HepG2 (cell line): ENCODE measurements at regions not wholly inside any gene's neighbourhood (a gene's known extent, or its start where the extent isn't known, plus 50 kb on each side); places are given as distances from the start of the nearest gene placed in this dataset.

Source experiments
- CEBPB ChIP-seq: IDR thresholded peaks from 2 replicates; pipeline ENCODE4 v1.6.1; 2011; ENCODE audit warnings: low read depth, low read length, improper control_type of control experiment, borderline replicate concordance
- ELF1 ChIP-seq: sonication (generic); formaldehyde crosslinking; IDR thresholded peaks from 2 replicates; pipeline ENCODE4 v1.4.0; 2020; ENCODE audit warnings: missing genetic modification reagents
- HMGXB4 ChIP-seq, 2 experiments: sonication (generic) in 1 of 2; formaldehyde crosslinking in 1 of 2; IDR thresholded peaks; 2 replicates each; pipeline versions ENCODE4 v1.4.0 to v1.6.1; 2018 to 2020; ENCODE audit warnings: missing genetic modification reagents in 2 of 2, borderline replicate concordance in 1 of 2, low read depth in 1 of 2, mild to moderate bottlenecking in 1 of 2, missing biosample characterization in 1 of 2
- JUN ChIP-seq: sonication (generic); formaldehyde crosslinking; IDR thresholded peaks from 2 replicates; pipeline ENCODE4 v1.4.0; 2020; ENCODE audit warnings: mild to moderate bottlenecking, missing genetic modification reagents
- SKIL ChIP-seq: sonication (generic); formaldehyde crosslinking; IDR thresholded peaks from 2 replicates; pipeline ENCODE4 v1.8.0; 2022; ENCODE audit warnings: missing genetic modification reagents, mild to moderate bottlenecking, moderate library complexity, borderline replicate concordance
- ZBTB14 ChIP-seq: sonication (generic); formaldehyde crosslinking; IDR thresholded peaks from 2 replicates; pipeline ENCODE4 v1.4.0; 2020; ENCODE audit warnings: missing genetic modification reagents
- ZFX ChIP-seq: sonication (generic); formaldehyde crosslinking; IDR thresholded peaks from 2 replicates; pipeline ENCODE4 v1.4.0; 2020; ENCODE audit warnings: mild to moderate bottlenecking, low read depth, missing genetic modification reagents, moderate library complexity
- ZNF564 ChIP-seq: sonication (generic); formaldehyde crosslinking; IDR thresholded peaks from 2 replicates; pipeline ENCODE4 v1.8.1; 2023; ENCODE audit warnings: mild to moderate bottlenecking, missing genetic modification reagents
- ZZZ3 ChIP-seq: sonication (generic); formaldehyde crosslinking; IDR thresholded peaks from 2 replicates; pipeline ENCODE4 v1.4.0; 2020; ENCODE audit warnings: missing genetic modification reagents, mild to moderate bottlenecking, borderline replicate concordance

- TF ChIP-seq SKIL (CRISPR knock-in tag) (no peak), JUN (CRISPR knock-in tag) (no peak), CEBPB (no peak), ZBTB14 (CRISPR knock-in tag) (no peak), ZZZ3 (CRISPR knock-in tag) (no peak), ZFX (CRISPR knock-in tag) (no peak), HMGXB4 (CRISPR knock-in tag; IDR thresholded peaks at IDR 0.05; ENCODE audit: borderline replicate concordance in 1 of 2, low read depth in 1 of 2) (no peak), ELF1 (CRISPR knock-in tag) (no peak), ZNF564 (CRISPR knock-in tag) (no peak)
These were observed 403.6 kb downstream of the SPRY2 start for GRCh38 chr13:79937311-79937710.
